Liver (tissue), 8 donors: ENCODE measurements at regions not wholly inside any gene's neighbourhood (a gene's known extent, or its start where the extent isn't known, plus 50 kb on each side); places are given as distances from the start of the nearest gene placed in this dataset.

Experiments used
- DNase-seq: peaks from one replicate; pipeline ENCODE4 v3.0.0-alpha.2; 2017; ENCODE audit warnings: low spot score
- H3K27ac ChIP-seq, 2 donors: one replicate each; pipeline ENCODE4 v1.7.0; 2013; ENCODE audit warnings: inconsistent platforms in 2 of 2, low read length in 2 of 2, control low read depth in 1 of 2, low read depth in 1 of 2, mild to moderate bottlenecking in 1 of 2
- H3K27me3 ChIP-seq, 4 donors: one replicate each; pipeline versions ENCODE4 v1.6.1 to v1.7.0; 2013; ENCODE audit warnings: low read length in 3 of 4, inconsistent platforms in 1 of 4, mild to moderate bottlenecking in 1 of 4, moderate library complexity in 1 of 4; ENCODE audit not compliant: control insufficient read depth in 4 of 4, insufficient read depth in 4 of 4
- H3K36me3 ChIP-seq, 4 donors: one replicate each; pipeline versions ENCODE4 v1.6.1 to v1.7.0; 2013; ENCODE audit warnings: low read length in 3 of 4, mild to moderate bottlenecking in 3 of 4, low read depth in 1 of 4, moderate library complexity in 1 of 4; ENCODE audit not compliant: control insufficient read depth in 4 of 4, insufficient read depth in 3 of 4
- H3K4me1 ChIP-seq, 4 donors: one replicate each; pipeline versions ENCODE4 v1.6.1 to v1.7.0; 2013; ENCODE audit warnings: low read length in 3 of 4, mild to moderate bottlenecking in 3 of 4, moderate library complexity in 1 of 4; ENCODE audit not compliant: control insufficient read depth in 4 of 4, insufficient read depth in 4 of 4
- H3K4me3 ChIP-seq, 3 donors: one replicate each; pipeline versions ENCODE4 v1.6.1 to v1.7.0; 2013; ENCODE audit warnings: low read length in 3 of 3, control low read depth in 1 of 3, low read depth in 1 of 3, mild to moderate bottlenecking in 1 of 3
- H3K9ac ChIP-seq, 2 donors: one replicate each; pipeline ENCODE4 v1.7.0; 2013; ENCODE audit warnings: low read length in 2 of 2, mild to moderate bottlenecking in 2 of 2, moderate library complexity in 2 of 2, control low read depth in 1 of 2, low read depth in 1 of 2
- H3K9me3 ChIP-seq, 4 donors: one replicate each; pipeline versions ENCODE4 v1.6.1 to v1.7.0; 2013; ENCODE audit warnings: low read length in 3 of 4; ENCODE audit not compliant: control insufficient read depth in 4 of 4
- EGR1 ChIP-seq, 2 donors: IDR thresholded peaks; 2 replicates each; pipeline ENCODE4 v1.6.1; 2016 to 2018; ENCODE audit warnings: antibody characterized with exemption in 2 of 2, low read depth in 2 of 2
- FOXA1 ChIP-seq: IDR thresholded peaks from 2 replicates; pipeline ENCODE4 v1.6.1; 2016; ENCODE audit warnings: antibody characterized with exemption
- FOXA2 ChIP-seq: IDR thresholded peaks from 2 replicates; pipeline ENCODE4 v1.6.1; 2016; ENCODE audit warnings: antibody characterized with exemption
- GABPA ChIP-seq, 2 donors: IDR thresholded peaks in 1 of 2; conservative IDR thresholded peaks in 1 of 2; 2 replicates each; pipeline ENCODE4 v1.6.1; 2016; ENCODE audit warnings: antibody characterized with exemption in 2 of 2, mild to moderate bottlenecking in 1 of 2, moderate library complexity in 1 of 2
- HNF4A ChIP-seq, 2 donors: conservative IDR thresholded peaks; 2 replicates each; pipeline ENCODE4 v1.6.1; 2016; ENCODE audit warnings: antibody characterized with exemption in 2 of 2, mild to moderate bottlenecking in 2 of 2
- HNF4G ChIP-seq: IDR thresholded peaks from 2 replicates; pipeline ENCODE4 v1.6.1; 2016; ENCODE audit warnings: antibody characterized with exemption
- JUND ChIP-seq, 2 donors: IDR thresholded peaks; 2 replicates each; pipeline ENCODE4 v1.6.1; 2016; ENCODE audit warnings: antibody characterized with exemption in 2 of 2
- NR2F2 ChIP-seq: IDR thresholded peaks from 2 replicates; pipeline ENCODE4 v1.6.1; 2016; ENCODE audit warnings: antibody characterized with exemption
- RAD21 ChIP-seq, 2 donors: IDR thresholded peaks; 2 replicates each; pipeline ENCODE4 v1.6.1; 2016; ENCODE audit warnings: antibody characterized with exemption in 2 of 2, mild to moderate bottlenecking in 2 of 2
- RXRA ChIP-seq, 2 donors: IDR thresholded peaks; 2 replicates each; pipeline ENCODE4 v1.6.1; 2017 to 2018; ENCODE audit warnings: antibody characterized with exemption in 2 of 2, mild to moderate bottlenecking in 1 of 2
- SP1 ChIP-seq: IDR thresholded peaks from 2 replicates; pipeline ENCODE4 v1.6.1; 2018; ENCODE audit warnings: antibody characterized with exemption, mild to moderate bottlenecking
- TAF1 ChIP-seq: conservative IDR thresholded peaks from 2 replicates; pipeline ENCODE4 v1.6.1; 2016; ENCODE audit warnings: antibody characterized with exemption, mild to moderate bottlenecking
- YY1 ChIP-seq: IDR thresholded peaks from 2 replicates; pipeline ENCODE4 v1.6.1; 2016; ENCODE audit warnings: antibody characterized with exemption, mild to moderate bottlenecking
- WGBS: extraction: QIAGEN DNeasy Blood & Tissue Kit; methylation state at CpG from one replicate; pipeline ENCODE4 v1.1.7; 2013; 5-methylcytosine and 5-hydroxymethylcytosine counted together
- TF ChIP-seq, protein P1 (sequence below): IDR thresholded peaks from 2 replicates; pipeline ENCODE4 v1.6.1; 2016; ENCODE audit warnings: antibody characterized with exemption, mild to moderate bottlenecking
- TF ChIP-seq, protein P2 (sequence below): IDR thresholded peaks from 2 replicates; pipeline ENCODE4 v1.6.1; 2016; ENCODE audit warnings: antibody characterized with exemption
- TF ChIP-seq, protein P3 (sequence below): fragments of 150-350 bp; IDR thresholded peaks from 2 replicates; pipeline ENCODE4 v1.5.1; 2017; ENCODE audit warnings: improper control_type of control experiment, low read depth, low read length; ENCODE audit not compliant: missing input control
- TF ChIP-seq, protein P4 (sequence below): IDR thresholded peaks from 2 replicates; pipeline ENCODE4 v1.6.1; 2016; ENCODE audit warnings: antibody characterized with exemption
- TF ChIP-seq, protein P5 (sequence below): IDR thresholded peaks from 2 replicates; pipeline ENCODE4 v1.6.1; 2016; ENCODE audit warnings: antibody characterized with exemption
- donor health status: healthy.
- donor health status: healthy.
- donor health status: healthy.
- donor health status: healthy.
- donor health status: healthy.

DNA sequence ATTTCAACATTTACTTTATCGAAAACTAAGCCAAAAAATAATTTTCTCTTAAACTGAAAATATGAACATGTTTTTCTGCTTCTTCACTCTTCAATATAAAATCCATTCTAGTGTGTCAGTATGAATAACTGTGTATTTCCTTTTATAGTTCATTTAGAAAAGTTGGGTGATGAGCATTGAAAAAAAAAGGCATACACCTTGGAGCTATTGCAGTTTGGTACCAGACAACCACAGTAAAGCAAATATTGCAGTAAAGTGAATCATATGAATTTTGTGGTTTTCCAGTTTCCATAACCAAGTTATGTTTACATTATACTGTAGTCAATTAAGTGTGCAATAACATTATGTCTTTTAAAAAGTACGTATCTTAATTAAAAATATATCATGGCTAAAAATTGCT is 195.0 kb upstream of the FOXG1 start:
- H3K9me3 ChIP-seq: peaks cover 0 to 6% (median 3%) of the 10 kb centered on the region in 4 donors
- no peaks in the 10 kb centered on the region for H3K4me1 ChIP-seq
- DNase-seq: no peak
- WGBS: 81% methylated on average over 2 of the region's 2 CpGs
- no peaks in the 10 kb centered on the region for H3K27me3 ChIP-seq
- TF ChIP-seq, protein P1, sequence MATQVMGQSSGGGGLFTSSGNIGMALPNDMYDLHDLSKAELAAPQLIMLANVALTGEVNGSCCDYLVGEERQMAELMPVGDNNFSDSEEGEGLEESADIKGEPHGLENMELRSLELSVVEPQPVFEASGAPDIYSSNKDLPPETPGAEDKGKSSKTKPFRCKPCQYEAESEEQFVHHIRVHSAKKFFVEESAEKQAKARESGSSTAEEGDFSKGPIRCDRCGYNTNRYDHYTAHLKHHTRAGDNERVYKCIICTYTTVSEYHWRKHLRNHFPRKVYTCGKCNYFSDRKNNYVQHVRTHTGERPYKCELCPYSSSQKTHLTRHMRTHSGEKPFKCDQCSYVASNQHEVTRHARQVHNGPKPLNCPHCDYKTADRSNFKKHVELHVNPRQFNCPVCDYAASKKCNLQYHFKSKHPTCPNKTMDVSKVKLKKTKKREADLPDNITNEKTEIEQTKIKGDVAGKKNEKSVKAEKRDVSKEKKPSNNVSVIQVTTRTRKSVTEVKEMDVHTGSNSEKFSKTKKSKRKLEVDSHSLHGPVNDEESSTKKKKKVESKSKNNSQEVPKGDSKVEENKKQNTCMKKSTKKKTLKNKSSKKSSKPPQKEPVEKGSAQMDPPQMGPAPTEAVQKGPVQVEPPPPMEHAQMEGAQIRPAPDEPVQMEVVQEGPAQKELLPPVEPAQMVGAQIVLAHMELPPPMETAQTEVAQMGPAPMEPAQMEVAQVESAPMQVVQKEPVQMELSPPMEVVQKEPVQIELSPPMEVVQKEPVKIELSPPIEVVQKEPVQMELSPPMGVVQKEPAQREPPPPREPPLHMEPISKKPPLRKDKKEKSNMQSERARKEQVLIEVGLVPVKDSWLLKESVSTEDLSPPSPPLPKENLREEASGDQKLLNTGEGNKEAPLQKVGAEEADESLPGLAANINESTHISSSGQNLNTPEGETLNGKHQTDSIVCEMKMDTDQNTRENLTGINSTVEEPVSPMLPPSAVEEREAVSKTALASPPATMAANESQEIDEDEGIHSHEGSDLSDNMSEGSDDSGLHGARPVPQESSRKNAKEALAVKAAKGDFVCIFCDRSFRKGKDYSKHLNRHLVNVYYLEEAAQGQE: no peak
- no peak for TF ChIP-seq HNF4G
- no peak for TF ChIP-seq RAD21 (IDR thresholded peaks at IDR 0.05)
- TF ChIP-seq SP1: no peak
- TF ChIP-seq HNF4A (conservative IDR thresholded peaks at IDR 0.05): no peak
- no peak for TF ChIP-seq FOXA1
- TF ChIP-seq EGR1 (IDR thresholded peaks at IDR 0.05; ENCODE audit: low read depth in 2 of 2): no peak
- TF ChIP-seq, protein P2, sequence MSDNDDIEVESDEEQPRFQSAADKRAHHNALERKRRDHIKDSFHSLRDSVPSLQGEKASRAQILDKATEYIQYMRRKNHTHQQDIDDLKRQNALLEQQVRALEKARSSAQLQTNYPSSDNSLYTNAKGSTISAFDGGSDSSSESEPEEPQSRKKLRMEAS: no peak
- no peak for TF ChIP-seq YY1
- TF ChIP-seq JUND (IDR thresholded peaks at IDR 0.05): no peak
- TF ChIP-seq, protein P3, sequence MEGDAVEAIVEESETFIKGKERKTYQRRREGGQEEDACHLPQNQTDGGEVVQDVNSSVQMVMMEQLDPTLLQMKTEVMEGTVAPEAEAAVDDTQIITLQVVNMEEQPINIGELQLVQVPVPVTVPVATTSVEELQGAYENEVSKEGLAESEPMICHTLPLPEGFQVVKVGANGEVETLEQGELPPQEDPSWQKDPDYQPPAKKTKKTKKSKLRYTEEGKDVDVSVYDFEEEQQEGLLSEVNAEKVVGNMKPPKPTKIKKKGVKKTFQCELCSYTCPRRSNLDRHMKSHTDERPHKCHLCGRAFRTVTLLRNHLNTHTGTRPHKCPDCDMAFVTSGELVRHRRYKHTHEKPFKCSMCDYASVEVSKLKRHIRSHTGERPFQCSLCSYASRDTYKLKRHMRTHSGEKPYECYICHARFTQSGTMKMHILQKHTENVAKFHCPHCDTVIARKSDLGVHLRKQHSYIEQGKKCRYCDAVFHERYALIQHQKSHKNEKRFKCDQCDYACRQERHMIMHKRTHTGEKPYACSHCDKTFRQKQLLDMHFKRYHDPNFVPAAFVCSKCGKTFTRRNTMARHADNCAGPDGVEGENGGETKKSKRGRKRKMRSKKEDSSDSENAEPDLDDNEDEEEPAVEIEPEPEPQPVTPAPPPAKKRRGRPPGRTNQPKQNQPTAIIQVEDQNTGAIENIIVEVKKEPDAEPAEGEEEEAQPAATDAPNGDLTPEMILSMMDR: no peak
- TF ChIP-seq RXRA (IDR thresholded peaks at IDR 0.05): no peak
- TF ChIP-seq TAF1: no peak
- no peak for TF ChIP-seq NR2F2
- TF ChIP-seq GABPA (IDR thresholded peaks at IDR 0.05 in 1 of 2, conservative IDR thresholded peaks at IDR 0.05 in 1 of 2): no peak
- TF ChIP-seq, protein P4, sequence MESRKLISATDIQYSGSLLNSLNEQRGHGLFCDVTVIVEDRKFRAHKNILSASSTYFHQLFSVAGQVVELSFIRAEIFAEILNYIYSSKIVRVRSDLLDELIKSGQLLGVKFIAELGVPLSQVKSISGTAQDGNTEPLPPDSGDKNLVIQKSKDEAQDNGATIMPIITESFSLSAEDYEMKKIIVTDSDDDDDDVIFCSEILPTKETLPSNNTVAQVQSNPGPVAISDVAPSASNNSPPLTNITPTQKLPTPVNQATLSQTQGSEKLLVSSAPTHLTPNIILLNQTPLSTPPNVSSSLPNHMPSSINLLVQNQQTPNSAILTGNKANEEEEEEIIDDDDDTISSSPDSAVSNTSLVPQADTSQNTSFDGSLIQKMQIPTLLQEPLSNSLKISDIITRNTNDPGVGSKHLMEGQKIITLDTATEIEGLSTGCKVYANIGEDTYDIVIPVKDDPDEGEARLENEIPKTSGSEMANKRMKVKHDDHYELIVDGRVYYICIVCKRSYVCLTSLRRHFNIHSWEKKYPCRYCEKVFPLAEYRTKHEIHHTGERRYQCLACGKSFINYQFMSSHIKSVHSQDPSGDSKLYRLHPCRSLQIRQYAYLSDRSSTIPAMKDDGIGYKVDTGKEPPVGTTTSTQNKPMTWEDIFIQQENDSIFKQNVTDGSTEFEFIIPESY: no peak
- no peak for TF ChIP-seq FOXA2
- TF ChIP-seq, protein P5, sequence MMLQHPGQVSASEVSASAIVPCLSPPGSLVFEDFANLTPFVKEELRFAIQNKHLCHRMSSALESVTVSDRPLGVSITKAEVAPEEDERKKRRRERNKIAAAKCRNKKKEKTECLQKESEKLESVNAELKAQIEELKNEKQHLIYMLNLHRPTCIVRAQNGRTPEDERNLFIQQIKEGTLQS: no peak
- no peak overlapping the region for H3K27ac ChIP-seq
- no peak overlapping the region for H3K9ac ChIP-seq
- no peaks in the 10 kb centered on the region for H3K36me3 ChIP-seq
- no peak overlapping the region for H3K4me3 ChIP-seq
